Breast epithelium (tissue), 4 donors: ENCODE measurements at regions not wholly inside any gene's neighbourhood (a gene's known extent, or its start where the extent isn't known, plus 50 kb on each side); places are given as distances from the start of the nearest gene placed in this dataset.

ENCODE experiments used
- DNase-seq, 2 donors: peaks; one replicate each; pipeline ENCODE4 v3.0.0-alpha.2; 2019; ENCODE audit warnings: low spot score in 2 of 2
- H3K27ac ChIP-seq, 2 donors: fragments of 200-600 bp; sonication (generic) in 1 of 2; one replicate each; pipeline ENCODE4 v1.5.1; 2016 to 2019; ENCODE audit warnings: mild to moderate bottlenecking in 1 of 2
- H3K27me3 ChIP-seq, 2 donors: fragments of 200-600 bp; sonication (generic) in 1 of 2; one replicate each; pipeline versions ENCODE4 v1.5.1 to v1.6.0; 2017 to 2019; ENCODE audit warnings: control low read depth in 1 of 2, mild to moderate bottlenecking in 1 of 2
- H3K36me3 ChIP-seq: fragments of 200-600 bp; one replicate; pipeline ENCODE4 v1.5.1; 2019
- H3K4me1 ChIP-seq, 2 donors: fragments of 200-600 bp; sonication (generic); one replicate each; pipeline ENCODE4 v1.5.1; 2016 to 2019; ENCODE audit warnings: control low read depth in 1 of 2
- H3K4me3 ChIP-seq, 3 donors: fragments of 200-600 bp; sonication (generic); 1 replicate in 2 of 3; 2 replicates in 1 of 3; pipeline ENCODE4 v1.5.1; 2016 to 2019; ENCODE audit warnings: mild to moderate bottlenecking in 3 of 3, moderate library complexity in 2 of 3
- H3K9me3 ChIP-seq, 2 donors: fragments of 200-600 bp; sonication (generic) in 1 of 2; one replicate each; pipeline ENCODE4 v1.5.1; 2016 to 2019; ENCODE audit warnings: control low read depth in 1 of 2
- POLR2A ChIP-seq: fragments of 450-650 bp; IDR thresholded peaks from one replicate; pipeline ENCODE4 v1.6.1; 2016; ENCODE audit warnings: antibody characterized with exemption, mild to moderate bottlenecking, moderate library complexity
- POLR2AphosphoS5 ChIP-seq, 3 donors: sonication (generic); formaldehyde crosslinking; IDR thresholded peaks; one replicate each; pipeline ENCODE4 v1.6.1; 2017; ENCODE audit warnings: antibody characterized with exemption in 3 of 3
- intact Hi-C: fragments of 100-400 bp; cut with DNase I; formaldehyde crosslinking; loops from one replicate; pipeline ENCODE4 v1.15.1; 2023; ENCODE audit warnings: low total_unique reads
- TF ChIP-seq, protein P1 (sequence below), 3 donors: fragments of 450-650 bp; IDR thresholded peaks; one replicate each; pipeline ENCODE4 v1.5.1; 2016 to 2017; ENCODE audit warnings: antibody characterized with exemption in 3 of 3, mild to moderate bottlenecking in 3 of 3, moderate library complexity in 3 of 3

DNA sequence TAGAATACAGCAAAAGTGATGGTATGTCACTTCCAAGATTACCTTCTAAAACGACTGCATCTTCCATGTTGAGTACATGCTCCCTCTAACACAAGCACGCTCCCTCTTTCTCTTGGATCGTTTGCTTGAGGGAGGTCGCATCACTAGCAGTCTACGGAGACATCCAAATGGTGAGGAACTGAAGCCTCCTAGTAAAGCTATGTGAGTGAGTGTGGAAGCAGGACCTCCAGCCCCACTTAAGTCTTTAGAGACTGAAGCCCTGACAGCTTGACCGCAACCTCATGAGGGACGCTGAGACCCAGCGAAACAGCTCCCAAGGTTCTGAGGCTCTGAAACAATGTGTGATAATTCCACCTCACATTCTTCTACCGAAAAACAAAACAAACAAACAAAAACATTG, 486.7 kb upstream of the GCFC2 start:
- Histone ChIP-seq H3K4me1 (no peaks in the 10 kb centered on the region), H3K9me3 (no peaks in the 10 kb centered on the region), H3K36me3 (no peaks in the 10 kb centered on the region), H3K27ac (no peak overlapping the region), H3K4me3 (no peak overlapping the region), H3K27me3 (no peaks in the 10 kb centered on the region)
- DNase-seq: no peak
- no peak for TF ChIP-seq POLR2A
- TF ChIP-seq POLR2AphosphoS5 (IDR thresholded peaks at IDR 0.05): no peak
- TF ChIP-seq, protein P1, sequence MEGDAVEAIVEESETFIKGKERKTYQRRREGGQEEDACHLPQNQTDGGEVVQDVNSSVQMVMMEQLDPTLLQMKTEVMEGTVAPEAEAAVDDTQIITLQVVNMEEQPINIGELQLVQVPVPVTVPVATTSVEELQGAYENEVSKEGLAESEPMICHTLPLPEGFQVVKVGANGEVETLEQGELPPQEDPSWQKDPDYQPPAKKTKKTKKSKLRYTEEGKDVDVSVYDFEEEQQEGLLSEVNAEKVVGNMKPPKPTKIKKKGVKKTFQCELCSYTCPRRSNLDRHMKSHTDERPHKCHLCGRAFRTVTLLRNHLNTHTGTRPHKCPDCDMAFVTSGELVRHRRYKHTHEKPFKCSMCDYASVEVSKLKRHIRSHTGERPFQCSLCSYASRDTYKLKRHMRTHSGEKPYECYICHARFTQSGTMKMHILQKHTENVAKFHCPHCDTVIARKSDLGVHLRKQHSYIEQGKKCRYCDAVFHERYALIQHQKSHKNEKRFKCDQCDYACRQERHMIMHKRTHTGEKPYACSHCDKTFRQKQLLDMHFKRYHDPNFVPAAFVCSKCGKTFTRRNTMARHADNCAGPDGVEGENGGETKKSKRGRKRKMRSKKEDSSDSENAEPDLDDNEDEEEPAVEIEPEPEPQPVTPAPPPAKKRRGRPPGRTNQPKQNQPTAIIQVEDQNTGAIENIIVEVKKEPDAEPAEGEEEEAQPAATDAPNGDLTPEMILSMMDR (IDR thresholded peaks at IDR 0.05): no peak
- intact Hi-C loops: no loop called here

DNA sequence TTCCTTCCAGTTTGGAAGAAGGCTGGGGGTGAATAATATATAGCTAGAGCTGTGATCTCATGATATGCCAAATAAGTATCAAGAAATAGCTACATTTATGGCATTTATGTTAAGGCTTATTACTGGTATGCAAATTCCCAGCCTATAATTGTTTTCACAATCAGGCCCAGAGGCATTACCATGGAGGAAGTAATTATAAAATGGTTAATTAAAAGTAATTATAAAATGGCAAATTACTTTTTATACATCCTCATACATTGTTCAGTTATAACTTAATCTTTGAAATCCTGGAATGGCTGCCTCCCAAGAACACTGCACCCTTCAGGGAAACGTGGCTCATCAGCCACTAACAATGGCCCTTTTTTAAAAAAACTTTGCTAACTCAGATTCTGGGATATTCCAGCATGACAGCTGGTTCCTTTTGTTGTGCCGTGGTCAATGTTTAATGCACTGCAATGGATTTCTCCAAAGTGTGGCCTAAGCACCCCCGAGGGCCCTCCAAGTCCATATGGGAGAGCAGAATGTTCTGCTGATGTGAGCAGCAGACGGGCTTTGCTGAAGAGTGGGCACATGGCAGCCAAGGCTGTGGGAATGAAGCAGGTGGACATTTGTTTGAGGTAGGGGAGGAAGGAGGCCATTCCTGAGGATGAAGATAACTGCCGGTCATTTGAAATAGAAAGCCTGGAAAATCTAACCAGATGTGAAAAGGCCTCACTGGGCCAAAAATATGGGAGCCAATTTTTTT, 483.5 kb upstream of the GCFC2 start:
- TF ChIP-seq POLR2AphosphoS5 (IDR thresholded peaks at IDR 0.05) (no peak), POLR2A (no peak)
- TF ChIP-seq, protein P1 (IDR thresholded peaks at IDR 0.05): no peak
- DNase-seq: no peak
- Histone ChIP-seq H3K9me3 (no peaks in the 10 kb centered on the region), H3K4me1 (no peaks in the 10 kb centered on the region), H3K36me3 (no peaks in the 10 kb centered on the region), H3K4me3 (no peak overlapping the region), H3K27me3 (no peaks in the 10 kb centered on the region), H3K27ac (no peak overlapping the region)
- intact Hi-C loops: no loop called here

DNA sequence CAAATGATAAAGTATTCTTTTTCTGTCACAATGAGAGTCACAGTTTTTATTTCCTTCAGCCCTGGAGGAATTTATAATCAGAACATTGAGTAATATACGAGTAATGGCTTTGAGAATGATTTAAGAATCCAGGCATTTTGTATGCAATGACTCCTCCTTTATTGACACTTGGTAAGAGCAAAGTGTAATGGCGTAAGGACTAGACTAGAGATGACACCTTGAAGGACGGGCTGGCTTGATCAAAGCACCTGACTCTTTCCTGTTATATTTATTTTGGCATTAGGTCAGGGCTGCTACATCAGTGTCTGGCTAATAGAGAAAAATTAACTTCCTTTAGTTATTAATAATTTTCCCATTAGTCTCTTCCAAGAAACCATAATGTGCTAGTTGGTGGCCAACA, 482.4 kb upstream of the GCFC2 start:
- H3K36me3 ChIP-seq: no peaks in the 10 kb centered on the region
- TF ChIP-seq, protein P1 (IDR thresholded peaks at IDR 0.05): no peak
- TF ChIP-seq POLR2AphosphoS5 (IDR thresholded peaks at IDR 0.05) (no peak), POLR2A (no peak)
- H3K4me3 ChIP-seq: no peak overlapping the region
- intact Hi-C loops: no loop called here
- no peak overlapping the region for H3K27ac ChIP-seq
- no peaks in the 10 kb centered on the region for H3K9me3 ChIP-seq
- DNase-seq: no peak
- no peaks in the 10 kb centered on the region for H3K4me1 ChIP-seq
- H3K27me3 ChIP-seq: no peaks in the 10 kb centered on the region

DNA sequence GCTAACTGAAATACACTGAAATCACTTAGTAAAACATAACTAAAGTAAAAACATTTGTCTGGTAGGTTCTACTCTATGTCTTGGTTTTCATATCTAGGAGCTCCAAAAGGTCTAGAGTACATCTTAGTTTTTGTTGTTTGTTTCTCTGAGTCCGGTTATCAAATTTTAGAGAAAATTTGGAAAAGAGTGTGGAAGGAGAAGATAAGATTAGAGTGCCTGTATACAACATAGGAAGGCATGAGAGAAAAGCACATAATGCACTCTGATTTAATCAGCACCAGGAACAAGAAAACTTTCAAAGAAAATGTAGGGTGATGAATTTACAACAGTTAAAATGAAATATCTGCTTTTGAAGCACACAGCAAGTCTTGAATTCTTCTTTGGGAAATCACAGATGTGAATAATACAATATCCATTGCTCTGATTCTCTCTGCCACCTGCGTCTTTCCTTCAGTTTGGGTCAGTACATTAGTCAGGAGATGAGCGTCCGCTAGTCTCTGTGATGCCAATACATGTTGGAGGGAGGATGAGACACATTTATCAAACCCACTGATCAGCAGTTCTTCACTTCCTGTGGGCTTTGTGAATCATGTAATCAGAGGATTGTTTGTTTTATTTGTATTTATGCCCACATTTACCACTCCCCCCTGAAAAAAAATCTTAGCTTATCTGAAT, 477.8 kb upstream of the GCFC2 start:
- Histone ChIP-seq H3K27ac (no peak overlapping the region), H3K4me1 (no peaks in the 10 kb centered on the region), H3K9me3 (no peaks in the 10 kb centered on the region), H3K4me3 (no peak overlapping the region), H3K27me3 (no peaks in the 10 kb centered on the region), H3K36me3 (no peaks in the 10 kb centered on the region)
- TF ChIP-seq POLR2AphosphoS5 (IDR thresholded peaks at IDR 0.05) (no peak), POLR2A (no peak)
- TF ChIP-seq, protein P1 (IDR thresholded peaks at IDR 0.05): no peak
- intact Hi-C loops: no loop called here
- no peak for DNase-seq

DNA sequence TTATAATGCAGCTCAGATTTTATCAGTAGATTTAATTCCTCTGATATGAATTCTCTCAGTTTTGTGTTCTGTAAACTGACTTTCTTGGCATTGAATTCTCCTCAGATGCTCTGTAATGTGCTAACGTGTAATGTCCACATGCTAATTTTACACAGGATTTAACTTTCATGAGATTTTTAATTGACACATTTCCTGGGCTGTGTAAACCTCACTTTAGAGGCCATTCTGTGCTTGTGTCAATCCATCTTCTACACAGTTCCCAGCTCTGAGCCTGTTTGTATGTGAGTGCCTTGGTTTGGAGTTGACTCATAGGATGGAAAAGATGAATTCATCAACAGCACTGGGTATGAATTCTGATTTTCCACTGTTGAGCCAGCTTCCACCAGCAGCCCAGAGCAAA, 476.7 kb upstream of the GCFC2 start:
- Histone ChIP-seq H3K9me3 (no peaks in the 10 kb centered on the region), H3K4me3 (no peak overlapping the region), H3K36me3 (no peaks in the 10 kb centered on the region), H3K4me1 (no peaks in the 10 kb centered on the region), H3K27ac (no peak overlapping the region), H3K27me3 (no peaks in the 10 kb centered on the region)
- intact Hi-C loops: no loop called here
- DNase-seq: no peak
- TF ChIP-seq POLR2A: no peak
- TF ChIP-seq, protein P1 (IDR thresholded peaks at IDR 0.05): no peak
